Activated CD4-positive, alpha-beta T cell treated with anti-CD3 and anti-CD28 coated beads for 36 hours (primary cell): ENCODE measurements at regions not wholly inside any gene's neighbourhood (a gene's known extent, or its start where the extent isn't known, plus 50 kb on each side); places are given as distances from the start of the nearest gene placed in this dataset.
"Not testable (repeated sequence)": the region's sequence is repeated elsewhere in the genome, so short reads cannot be mapped to it uniquely, and the experiment has no call there.

Experiments
- ATAC-seq: fragments of 200-7000 bp; cut with Tn5 transposase; one replicate; pipeline ENCODE4 v1.10.0; 2021; ENCODE audit warnings: mild to moderate bottlenecking, moderate library complexity
- CTCF ChIA-PET: fragments of 350-600 bp; sonication (Branson Sonifier 250); formaldehyde crosslinking; loops from one replicate; lab custom pipeline; 2021; ENCODE audit warnings: antibody characterized with exemption; lab: Charles Lee
- POLR2A ChIA-PET: fragments of 350-600 bp; sonication (Branson Sonifier 250); formaldehyde crosslinking; loops from one replicate; lab custom pipeline; 2021; ENCODE audit warnings: antibody characterized with exemption, inconsistent platforms; lab: Charles Lee
- DNase-seq: peaks from one replicate; pipeline ENCODE4 v3.0.0-alpha.2; 2020
- H3K27ac Mint-ChIP-seq: one replicate; pipeline ENCODE4 v1.8.0; 2021; ENCODE audit warnings: mixed read lengths
- H3K27me3 Mint-ChIP-seq: one replicate; pipeline ENCODE4 v1.8.0; 2021; ENCODE audit warnings: mixed read lengths
- H3K36me3 Mint-ChIP-seq: one replicate; pipeline ENCODE4 v1.8.0; 2021; ENCODE audit warnings: low read depth, mixed read lengths
- H3K4me1 Mint-ChIP-seq: one replicate; pipeline ENCODE4 v1.8.0; 2021; ENCODE audit warnings: mixed read lengths
- H3K4me3 Mint-ChIP-seq: one replicate; pipeline ENCODE4 v1.8.0; 2021; ENCODE audit warnings: mild to moderate bottlenecking, moderate library complexity, mixed read lengths
- H3K9me3 Mint-ChIP-seq: one replicate; pipeline ENCODE4 v1.8.0; 2021; ENCODE audit warnings: low read depth, mixed read lengths
- intact Hi-C, 2 experiments: fragments of 100-400 bp; cut with DNase I in 1 of 2; cut with micrococcal nuclease in 1 of 2; formaldehyde crosslinking; loops; one replicate each; pipeline versions ENCODE4 v1.14.2 to v1.15.1; 2022 to 2024; cut with DNase I, micrococcal nuclease

DNA sequence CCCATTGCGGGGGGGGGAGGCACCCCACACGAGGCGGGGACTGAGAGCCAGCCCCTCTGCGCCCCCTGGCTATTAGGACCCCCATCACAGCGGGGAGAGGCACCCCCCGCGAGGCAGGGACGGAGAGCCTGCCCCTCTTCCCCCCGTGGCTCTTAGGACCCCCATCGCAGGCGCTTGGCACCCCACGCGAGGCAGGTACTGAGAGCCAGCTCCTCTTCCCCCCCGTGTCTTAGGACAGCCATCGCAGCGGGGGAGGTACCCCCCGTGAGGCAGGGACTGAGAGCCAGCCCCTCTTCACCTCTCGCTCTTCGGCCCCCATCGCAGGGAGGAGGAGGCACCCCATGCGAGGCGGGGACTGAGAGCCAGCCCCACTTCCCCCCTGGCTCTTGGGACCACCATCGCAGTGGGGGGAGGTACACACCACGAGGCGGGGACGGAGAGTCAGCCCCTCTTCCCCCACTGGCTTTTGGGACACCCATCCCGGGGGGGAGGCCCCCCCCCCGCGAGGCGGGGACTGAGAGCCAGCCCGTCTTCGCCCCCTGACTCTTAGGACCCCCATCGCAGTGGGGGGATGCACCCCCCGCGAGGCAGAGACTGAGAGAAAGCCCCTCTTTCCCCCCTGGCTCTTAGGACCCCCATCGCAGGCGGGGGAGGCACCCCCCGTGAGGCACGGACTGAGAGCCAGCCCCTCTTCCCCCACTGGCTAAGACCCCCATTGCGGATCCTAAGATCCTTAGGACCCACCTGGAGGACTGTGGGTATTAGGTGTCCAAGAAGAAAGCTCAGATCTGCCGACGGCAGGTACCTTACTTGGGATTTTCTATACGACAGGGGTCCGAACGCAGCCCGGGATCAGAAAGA lies 198.6 kb upstream of the PZP start:
- ChIA-PET CTCF (no interaction called here), POLR2A (no interaction called here)
- ATAC-seq = no peak
- H3K27ac Mint-ChIP-seq = no peak overlapping the region
- DNase-seq = no peak
- H3K4me3 Mint-ChIP-seq = no peak overlapping the region
- no peaks in the 10 kb centered on the region for H3K9me3 Mint-ChIP-seq
- intact Hi-C loops = no loop called here
- peaks cover 2% of the 10 kb centered on the region for H3K36me3 Mint-ChIP-seq
- H3K4me1 Mint-ChIP-seq = peaks cover 1% of the 10 kb centered on the region
- H3K27me3 Mint-ChIP-seq = no peaks in the 10 kb centered on the region

- ChIA-PET POLR2A (no interaction called here), CTCF (no interaction called here)
- peaks cover 2% of the 10 kb centered on the region for H3K36me3 Mint-ChIP-seq
- intact Hi-C loops = no loop called here
- H3K9me3 Mint-ChIP-seq = no peaks in the 10 kb centered on the region
- H3K27ac Mint-ChIP-seq = no peak overlapping the region
- H3K27me3 Mint-ChIP-seq = no peaks in the 10 kb centered on the region
- H3K4me3 Mint-ChIP-seq = no peak overlapping the region
- DNase-seq (no peak), ATAC-seq (no peak)
- no peaks in the 10 kb centered on the region for H3K4me1 Mint-ChIP-seq
Observed at GRCh38 chr12:9405886-9406563, 197.8 kb upstream of the PZP start.

- POLR2A ChIA-PET = no interaction called here
- H3K4me3 Mint-ChIP-seq = no peak overlapping the region
- H3K4me1 Mint-ChIP-seq = no peaks in the 10 kb centered on the region
- no peaks in the 10 kb centered on the region for H3K9me3 Mint-ChIP-seq
- peaks cover 2% of the 10 kb centered on the region for H3K36me3 Mint-ChIP-seq
- DNase-seq (peak; percentile 22), ATAC-seq (no peak)
- intact Hi-C loops = loop anchor here in 1 of 2 experiments (5.0 kb wide), 1 partner anchor 163 kb away; no protein-coding TSS in a partner anchor
- H3K27ac Mint-ChIP-seq = no peak overlapping the region
- CTCF ChIA-PET = no interaction called here
- no peaks in the 10 kb centered on the region for H3K27me3 Mint-ChIP-seq
Observed at GRCh38 chr12:9404469-9405260, 196.5 kb upstream of the PZP start.

DNA sequence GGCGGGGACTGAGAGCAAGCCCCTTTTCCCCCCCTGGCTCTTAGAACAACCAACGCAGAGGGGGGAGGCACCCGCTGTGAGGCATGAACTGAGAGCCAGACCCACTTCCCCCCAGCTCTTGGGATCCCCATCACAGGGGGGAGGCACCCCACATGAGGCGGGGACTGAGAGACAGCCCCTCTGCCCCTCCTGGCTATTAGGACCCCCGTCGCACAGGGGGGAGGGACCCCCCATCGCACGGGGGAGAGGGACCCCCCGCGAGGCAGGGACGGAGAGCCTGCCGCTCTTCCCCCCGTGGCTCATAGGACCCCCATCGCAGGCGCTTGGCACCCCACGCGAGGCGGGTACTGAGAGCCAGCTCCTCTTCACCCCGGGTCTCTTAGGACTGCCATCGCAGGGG lies 195.8 kb upstream of the PZP start:
- POLR2A ChIA-PET = interaction anchor here (0.6 kb wide), 1 partner anchor 257 kb away, joined by 4 read pairs; no protein-coding TSS in a partner anchor
- intact Hi-C loops = loop anchor here in 1 of 2 experiments (5.0 kb wide), 1 partner anchor 163 kb away; no protein-coding TSS in a partner anchor
- ATAC-seq (no peak), DNase-seq (no peak)
- CTCF ChIA-PET = no interaction called here
- Mint-ChIP-seq H3K9me3 (no peaks in the 10 kb centered on the region), H3K27me3 (no peaks in the 10 kb centered on the region), H3K36me3 (peaks cover 2% of the 10 kb centered on the region), H3K4me1 (no peaks in the 10 kb centered on the region), H3K4me3 (no peak overlapping the region), H3K27ac (no peak overlapping the region)

DNA sequence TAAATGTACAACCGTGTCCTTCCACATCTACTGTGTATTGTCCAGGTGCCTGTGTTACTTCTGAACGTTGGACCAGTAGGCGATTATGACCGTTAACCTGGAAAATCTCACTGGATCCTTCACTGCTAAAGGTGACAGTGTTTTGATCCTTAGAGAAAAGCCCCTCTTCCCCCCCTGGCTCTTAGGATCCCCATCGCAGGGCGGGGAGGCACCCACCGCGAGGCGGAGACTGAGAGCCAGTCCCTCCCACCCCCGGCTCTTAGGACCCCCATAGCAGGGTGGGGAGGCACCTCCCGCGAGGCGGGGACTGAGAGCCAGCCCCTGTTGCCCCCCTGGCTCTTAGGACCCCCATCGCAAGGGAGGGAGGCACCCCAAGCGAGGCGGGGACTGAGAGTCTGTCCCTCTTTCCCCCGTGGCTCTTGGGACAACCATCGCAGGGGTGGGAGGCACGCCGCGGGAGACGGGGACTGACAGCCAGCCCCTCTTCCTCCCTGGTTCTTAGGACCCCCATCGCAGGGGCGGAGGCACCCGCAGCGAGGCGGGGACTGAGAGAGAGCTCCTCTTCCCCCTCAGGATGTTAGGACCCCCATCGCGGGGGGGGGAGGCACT lies 194.3 kb upstream of the PZP start:
- H3K27me3 Mint-ChIP-seq, H3K27ac Mint-ChIP-seq, H3K36me3 Mint-ChIP-seq, POLR2A ChIA-PET, ATAC-seq, H3K4me3 Mint-ChIP-seq, H3K9me3 Mint-ChIP-seq, CTCF ChIA-PET, H3K4me1 Mint-ChIP-seq, DNase-seq: not testable (repeated sequence)
- intact Hi-C loops = loop anchor here in 1 of 2 experiments (5.0 kb wide), 1 partner anchor 165 kb away; no protein-coding TSS in a partner anchor

DNA sequence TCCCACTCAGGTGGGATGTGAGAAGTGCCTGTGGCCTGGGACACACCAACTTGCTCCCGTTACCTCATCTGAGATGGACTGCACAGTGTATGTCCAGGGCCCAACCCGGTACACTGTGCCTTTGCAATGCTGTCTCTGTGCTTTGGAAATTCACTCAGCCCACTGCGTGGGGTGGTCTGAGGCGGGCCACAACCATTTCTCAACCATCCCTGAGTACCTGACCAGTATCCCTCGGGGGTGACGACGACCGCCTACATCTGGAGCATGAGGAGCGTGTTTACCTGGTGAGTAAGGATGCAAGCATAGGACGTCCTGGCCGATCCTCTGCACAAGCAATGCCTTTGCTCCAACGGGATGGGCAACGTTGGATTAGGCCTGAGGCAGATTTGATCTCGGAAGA lies 188.2 kb upstream of the PZP start:
- intact Hi-C loops, POLR2A ChIA-PET, ATAC-seq, H3K27ac Mint-ChIP-seq, H3K9me3 Mint-ChIP-seq, H3K4me3 Mint-ChIP-seq, H3K27me3 Mint-ChIP-seq, H3K36me3 Mint-ChIP-seq, DNase-seq, H3K4me1 Mint-ChIP-seq, CTCF ChIA-PET: not testable (repeated sequence)

DNA sequence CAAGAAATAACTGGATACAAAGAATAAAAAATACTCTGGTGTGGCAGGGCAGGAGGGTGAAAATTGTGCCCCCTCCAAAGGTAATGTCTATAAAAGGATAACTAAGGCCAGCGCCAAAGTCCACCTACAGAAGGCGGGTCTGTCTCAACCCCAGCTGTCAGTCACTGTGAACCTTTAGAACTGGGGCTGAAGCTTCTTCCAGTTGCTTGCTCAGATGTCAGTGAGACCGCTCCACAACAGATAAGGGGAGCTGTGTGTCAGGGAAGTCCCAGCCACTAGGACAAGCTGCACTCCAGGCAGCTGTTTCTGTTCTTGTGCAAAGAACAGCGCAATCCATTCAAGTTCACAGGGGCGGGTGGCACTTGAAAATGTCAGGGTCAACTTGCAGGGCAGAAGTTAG lies 187.0 kb upstream of the PZP start:
- H3K9me3 Mint-ChIP-seq, CTCF ChIA-PET, H3K27me3 Mint-ChIP-seq, intact Hi-C loops, H3K4me1 Mint-ChIP-seq, DNase-seq, H3K27ac Mint-ChIP-seq, ATAC-seq, H3K36me3 Mint-ChIP-seq, POLR2A ChIA-PET, H3K4me3 Mint-ChIP-seq: not testable (repeated sequence)

DNA sequence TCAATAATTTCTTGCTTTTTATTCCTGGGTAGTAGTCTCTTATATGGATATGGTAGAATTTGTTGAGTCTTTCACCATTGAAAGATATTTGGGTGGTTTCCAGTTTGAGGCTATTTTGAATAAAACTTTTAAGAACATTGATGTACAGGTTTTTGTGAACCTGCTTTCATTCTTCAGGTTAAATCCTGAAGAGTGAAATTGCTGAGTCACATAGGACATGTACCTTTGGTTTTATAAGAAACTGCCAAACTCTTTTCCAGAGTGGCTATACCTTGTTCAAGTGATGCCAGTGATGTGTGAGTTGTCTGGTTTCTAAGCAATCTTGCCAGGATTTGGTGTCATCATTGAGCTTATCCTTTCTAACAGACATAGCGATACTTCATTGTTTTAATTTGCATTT lies 184.6 kb upstream of the PZP start:
- ChIA-PET CTCF (no interaction called here), POLR2A (no interaction called here)
- no peak overlapping the region for H3K27ac Mint-ChIP-seq
- H3K27me3 Mint-ChIP-seq = no peaks in the 10 kb centered on the region
- H3K36me3 Mint-ChIP-seq = no peaks in the 10 kb centered on the region
- DNase-seq (no peak), ATAC-seq (no peak)
- no peaks in the 10 kb centered on the region for H3K9me3 Mint-ChIP-seq
- no peak overlapping the region for H3K4me3 Mint-ChIP-seq
- H3K4me1 Mint-ChIP-seq = peaks cover 6% of the 10 kb centered on the region
- intact Hi-C loops = no loop called here

DNA sequence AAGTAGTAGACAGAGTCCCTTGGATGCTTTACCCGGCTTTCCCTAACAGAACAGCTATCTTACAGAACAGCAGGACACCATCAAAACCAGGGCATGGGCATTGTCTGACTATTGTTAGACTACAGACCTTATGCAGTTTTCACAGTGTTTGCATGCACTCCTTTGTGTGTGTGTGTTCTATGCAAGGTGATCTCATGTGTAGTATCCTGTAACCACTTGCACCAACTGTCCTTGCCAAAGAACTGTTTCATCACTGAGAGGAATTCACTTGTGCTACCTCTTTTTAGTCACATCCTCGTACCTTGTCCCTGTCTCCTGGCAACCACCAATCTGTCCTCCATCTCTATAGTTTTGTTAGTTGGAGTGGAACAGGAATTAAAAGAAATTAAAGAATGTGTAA lies 183.6 kb upstream of the PZP start:
- intact Hi-C loops = no loop called here
- DNase-seq (no peak), ATAC-seq (no peak)
- Mint-ChIP-seq H3K27ac (no peak overlapping the region), H3K36me3 (no peaks in the 10 kb centered on the region), H3K4me3 (no peak overlapping the region), H3K27me3 (no peaks in the 10 kb centered on the region), H3K9me3 (no peaks in the 10 kb centered on the region), H3K4me1 (peaks cover 14% of the 10 kb centered on the region)
- ChIA-PET POLR2A (no interaction called here), CTCF (no interaction called here)

DNA sequence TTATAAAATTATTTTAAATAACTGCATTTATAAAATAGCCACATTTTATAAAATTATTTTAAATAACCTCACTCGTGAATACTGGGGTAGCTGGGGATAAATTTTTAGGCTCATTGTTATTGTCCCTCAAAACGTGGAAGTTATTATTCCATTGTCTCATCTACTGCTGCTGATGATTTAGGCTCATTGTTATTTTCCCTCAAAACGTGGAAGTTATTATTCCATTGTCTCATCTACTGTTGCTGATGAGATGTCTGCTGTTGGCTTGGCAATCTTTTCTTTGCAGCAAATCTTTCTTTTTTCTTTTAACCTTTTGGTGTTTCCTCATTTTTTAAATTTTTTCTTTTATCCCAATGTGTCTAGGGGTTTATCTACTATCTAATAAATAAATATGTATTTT lies 182.6 kb upstream of the PZP start:
- no peaks in the 10 kb centered on the region for H3K27me3 Mint-ChIP-seq
- no peak overlapping the region for H3K27ac Mint-ChIP-seq
- CTCF ChIA-PET = no interaction called here
- H3K4me1 Mint-ChIP-seq = peaks cover 16% of the 10 kb centered on the region
- DNase-seq (no peak), ATAC-seq (no peak)
- H3K9me3 Mint-ChIP-seq = no peaks in the 10 kb centered on the region
- intact Hi-C loops = no loop called here
- H3K36me3 Mint-ChIP-seq = no peaks in the 10 kb centered on the region
- POLR2A ChIA-PET = no interaction called here
- H3K4me3 Mint-ChIP-seq = no peak overlapping the region

DNA sequence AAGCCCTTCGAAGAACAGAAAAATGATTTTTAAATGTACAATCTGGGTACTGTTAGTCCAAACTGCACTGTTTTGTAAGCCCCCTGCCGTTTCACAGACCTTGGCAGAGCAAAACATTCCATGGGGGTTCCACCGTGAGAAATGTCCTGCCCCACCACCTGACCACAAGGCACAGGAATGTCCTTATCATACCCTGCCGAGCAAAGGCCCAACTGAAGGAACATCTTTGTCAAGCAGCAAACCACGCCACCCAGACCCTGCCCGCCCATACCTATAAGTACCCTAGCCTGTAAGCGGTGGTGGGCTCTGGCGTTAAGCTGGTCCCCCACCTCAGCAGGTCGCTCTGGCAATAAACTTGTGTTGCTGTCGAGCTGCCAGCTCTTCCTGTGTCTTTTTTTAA lies 181.6 kb upstream of the PZP start:
- intact Hi-C loops = no loop called here
- Mint-ChIP-seq H3K27me3 (no peaks in the 10 kb centered on the region), H3K4me1 (peaks cover 16% of the 10 kb centered on the region), H3K4me3 (no peak overlapping the region), H3K9me3 (no peaks in the 10 kb centered on the region), H3K36me3 (no peaks in the 10 kb centered on the region), H3K27ac (no peak overlapping the region)
- CTCF ChIA-PET = interaction anchor here (0.5 to 0.6 kb wide), 2 partner anchors 246 to 749 kb away, joined by 3 to 4 read pairs; no protein-coding TSS in a partner anchor
- POLR2A ChIA-PET = no interaction called here
- no peak for DNase-seq
- no peak for ATAC-seq
